Smooth muscle cell (in vitro differentiated cells): ENCODE measurements at regions not wholly inside any gene's neighbourhood (a gene's known extent, or its start where the extent isn't known, plus 50 kb on each side); places are given as distances from the start of the nearest gene placed in this dataset.

Experiments
- DNase-seq: peaks from one replicate; lab custom pipeline; 2025; ENCODE audit not compliant: unreplicated experiment; lab: John Stamatoyannopoulos, UW
- H2AFZ ChIP-seq: fragments of 200-600 bp; sonication (generic); 2 replicates; pipeline ENCODE4 v1.6.0; 2016; ENCODE audit warnings: antibody characterized with exemption, low read depth, mild to moderate bottlenecking
- H3F3A ChIP-seq: fragments of 200-600 bp; sonication (generic); 2 replicates; pipeline ENCODE4 v1.6.0; 2017; ENCODE audit warnings: antibody characterized with exemption, low read depth
- H3K27ac ChIP-seq: fragments of 200-600 bp; sonication (generic); 2 replicates; pipeline ENCODE4 v1.5.1; 2016; ENCODE audit warnings: low read depth, mild to moderate bottlenecking
- H3K27me3 ChIP-seq: fragments of 200-600 bp; sonication (generic); 2 replicates; pipeline ENCODE4 v1.6.1; 2016; ENCODE audit warnings: low read depth, mild to moderate bottlenecking
- H3K36me3 ChIP-seq: fragments of 200-600 bp; sonication (generic); 2 replicates; pipeline ENCODE4 v1.5.1; 2016; ENCODE audit warnings: low read depth
- H3K4me1 ChIP-seq: fragments of 200-600 bp; sonication (generic); 2 replicates; pipeline ENCODE4 v1.5.1; 2016; ENCODE audit warnings: low read depth
- H3K4me2 ChIP-seq: fragments of 200-600 bp; sonication (generic); 2 replicates; pipeline ENCODE4 v1.6.0; 2016; ENCODE audit warnings: mild to moderate bottlenecking
- H3K4me3 ChIP-seq: fragments of 200-600 bp; sonication (generic); 2 replicates; pipeline ENCODE4 v1.5.1; 2016; ENCODE audit warnings: mild to moderate bottlenecking
- H3K79me2 ChIP-seq: fragments of 200-600 bp; sonication (generic); 2 replicates; pipeline ENCODE4 v1.6.0; 2016; ENCODE audit warnings: low read depth, mild to moderate bottlenecking
- H3K9ac ChIP-seq: fragments of 200-600 bp; sonication (generic); 2 replicates; pipeline ENCODE4 v1.6.0; 2016; ENCODE audit warnings: low read depth
- H3K9me3 ChIP-seq: fragments of 200-600 bp; sonication (generic); replicated peaks from 2 replicates; pipeline ENCODE4 v1.5.1; 2016; ENCODE audit warnings: low read depth
- H4K20me1 ChIP-seq: fragments of 200-600 bp; sonication (generic); 2 replicates; pipeline ENCODE4 v1.6.0; 2016; ENCODE audit warnings: low read depth
- WGBS: methylation state at CpG from one replicate; pipeline ENCODE4 v1.1.7; 2016; ENCODE audit warnings: low lambda C conversion rate; 5-methylcytosine and 5-hydroxymethylcytosine counted together
- TF ChIP-seq, protein P1 (sequence below): fragments of 200-600 bp; sonication (generic); IDR thresholded peaks from 2 replicates; pipeline ENCODE4 v1.5.1; 2017; ENCODE audit warnings: borderline replicate concordance, mild to moderate bottlenecking, antibody characterized with exemption; ENCODE audit not compliant: insufficient read depth, poor library complexity, severe bottlenecking

DNA sequence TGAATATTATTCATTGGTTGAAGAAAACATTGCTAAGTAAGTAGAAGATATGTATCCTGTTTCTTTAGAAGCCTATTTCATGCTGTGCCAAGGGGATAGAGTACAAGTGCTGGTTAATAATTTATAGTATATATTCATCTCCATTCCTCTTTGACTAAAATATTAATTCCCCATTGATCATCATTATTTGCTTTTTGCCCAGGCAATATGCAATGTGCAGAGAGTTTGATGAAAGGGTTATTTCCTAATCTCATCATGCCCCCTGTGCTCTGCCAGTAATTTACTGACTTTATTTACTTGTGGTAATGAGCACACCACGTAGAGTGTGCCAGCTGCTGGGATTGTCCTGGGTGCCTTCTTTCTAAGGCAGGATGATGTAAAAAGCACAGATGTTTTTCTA is 180.9 kb downstream of the REEP3 start:
- Histone ChIP-seq H3K27me3 (no peaks in the 10 kb centered on the region), H3K27ac (no peak overlapping the region), H3F3A (peaks cover 28% of the 10 kb centered on the region), H3K4me2 (no peak overlapping the region), H3K9ac (no peak overlapping the region), H3K79me2 (no peaks in the 10 kb centered on the region), H3K4me3 (no peak overlapping the region), H4K20me1 (no peaks in the 10 kb centered on the region), H2AFZ (no peak overlapping the region), H3K4me1 (peaks cover 8% of the 10 kb centered on the region), H3K9me3 (no peaks in the 10 kb centered on the region), H3K36me3 (no peaks in the 10 kb centered on the region)
- no peak for DNase-seq
- 88% methylated on average over 1 of the region's 1 CpG for WGBS
- TF ChIP-seq, protein P1, sequence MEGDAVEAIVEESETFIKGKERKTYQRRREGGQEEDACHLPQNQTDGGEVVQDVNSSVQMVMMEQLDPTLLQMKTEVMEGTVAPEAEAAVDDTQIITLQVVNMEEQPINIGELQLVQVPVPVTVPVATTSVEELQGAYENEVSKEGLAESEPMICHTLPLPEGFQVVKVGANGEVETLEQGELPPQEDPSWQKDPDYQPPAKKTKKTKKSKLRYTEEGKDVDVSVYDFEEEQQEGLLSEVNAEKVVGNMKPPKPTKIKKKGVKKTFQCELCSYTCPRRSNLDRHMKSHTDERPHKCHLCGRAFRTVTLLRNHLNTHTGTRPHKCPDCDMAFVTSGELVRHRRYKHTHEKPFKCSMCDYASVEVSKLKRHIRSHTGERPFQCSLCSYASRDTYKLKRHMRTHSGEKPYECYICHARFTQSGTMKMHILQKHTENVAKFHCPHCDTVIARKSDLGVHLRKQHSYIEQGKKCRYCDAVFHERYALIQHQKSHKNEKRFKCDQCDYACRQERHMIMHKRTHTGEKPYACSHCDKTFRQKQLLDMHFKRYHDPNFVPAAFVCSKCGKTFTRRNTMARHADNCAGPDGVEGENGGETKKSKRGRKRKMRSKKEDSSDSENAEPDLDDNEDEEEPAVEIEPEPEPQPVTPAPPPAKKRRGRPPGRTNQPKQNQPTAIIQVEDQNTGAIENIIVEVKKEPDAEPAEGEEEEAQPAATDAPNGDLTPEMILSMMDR: no peak

DNA sequence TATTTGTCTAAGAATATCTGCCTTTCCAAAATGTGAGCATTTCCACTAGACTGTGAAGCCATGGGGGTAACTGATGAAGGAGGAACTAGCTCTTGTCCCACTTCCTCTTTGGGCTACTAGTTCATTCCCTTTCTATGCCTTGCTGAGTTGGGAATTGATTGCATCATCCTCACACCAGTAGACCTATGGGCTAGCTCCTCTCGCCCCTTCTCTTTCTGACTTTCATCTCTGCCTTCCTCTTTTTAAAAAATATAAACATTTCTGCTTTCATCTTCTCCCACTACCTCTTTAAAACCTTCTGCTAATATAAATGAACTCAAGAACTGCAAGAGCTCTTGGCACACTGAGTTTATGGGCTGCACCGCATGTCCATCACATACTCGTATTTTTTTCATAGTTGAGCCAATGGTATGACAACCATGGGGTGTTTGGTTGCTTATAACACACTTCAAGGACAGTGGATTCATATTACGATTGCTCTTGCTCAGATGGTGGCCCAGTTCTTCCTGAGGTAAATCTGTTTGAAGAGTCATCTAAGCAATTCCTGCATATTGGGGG is 182.0 kb downstream of the REEP3 start:
- H3K79me2 ChIP-seq: no peaks in the 10 kb centered on the region
- no peak overlapping the region for H3K9ac ChIP-seq
- H4K20me1 ChIP-seq: no peaks in the 10 kb centered on the region
- H3K27ac ChIP-seq: no peak overlapping the region
- H3K27me3 ChIP-seq: no peaks in the 10 kb centered on the region
- H3K9me3 ChIP-seq: no peaks in the 10 kb centered on the region
- no peak overlapping the region for H3K4me2 ChIP-seq
- H2AFZ ChIP-seq: no peak overlapping the region
- 94% methylated on average over 4 of the region's 4 CpGs for WGBS
- DNase-seq: no peak
- peaks cover 8% of the 10 kb centered on the region for H3K4me1 ChIP-seq
- H3F3A ChIP-seq: peaks cover 28% of the 10 kb centered on the region
- no peaks in the 10 kb centered on the region for H3K36me3 ChIP-seq
- H3K4me3 ChIP-seq: no peak overlapping the region
- TF ChIP-seq, protein P1: no peak

DNA sequence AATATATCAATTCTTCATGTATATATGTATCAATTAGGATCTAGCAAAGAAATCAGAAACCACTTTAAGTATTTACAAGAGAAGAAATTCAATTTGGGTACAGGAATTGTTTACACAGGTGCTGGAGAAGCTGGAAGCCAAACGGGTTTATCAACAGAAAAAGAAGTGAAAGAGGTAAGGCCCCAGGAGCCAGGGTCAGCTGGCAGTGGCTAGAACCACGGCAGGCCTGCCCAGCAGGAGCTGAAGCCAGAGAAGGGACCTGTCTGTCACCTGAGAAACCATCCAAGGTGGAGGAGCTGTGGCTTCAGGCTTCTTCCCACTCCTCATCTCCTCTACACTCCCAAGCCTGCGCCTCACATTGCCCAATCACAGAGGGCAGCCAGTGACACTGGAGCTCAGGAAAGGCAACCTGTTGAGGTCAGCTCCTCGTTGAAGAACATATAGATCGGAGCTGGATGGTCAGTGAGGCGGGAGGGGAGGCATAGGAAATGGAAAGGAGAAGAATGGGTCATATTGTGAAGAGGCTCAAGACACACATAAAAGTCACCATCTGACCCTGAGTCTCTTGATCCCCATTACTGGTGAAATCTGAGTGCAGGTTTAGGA is 182.6 kb downstream of the REEP3 start:
- Histone ChIP-seq H3K4me1 (peaks cover 8% of the 10 kb centered on the region), H3K36me3 (no peaks in the 10 kb centered on the region), H3K27me3 (no peaks in the 10 kb centered on the region), H2AFZ (no peak overlapping the region), H3K79me2 (no peaks in the 10 kb centered on the region), H3K4me3 (no peak overlapping the region), H3K9me3 (no peaks in the 10 kb centered on the region), H3K9ac (no peak overlapping the region), H3K27ac (no peak overlapping the region), H3K4me2 (no peak overlapping the region), H3F3A (peaks cover 25% of the 10 kb centered on the region), H4K20me1 (no peaks in the 10 kb centered on the region)
- DNase-seq: no peak
- WGBS: 90% methylated on average over 6 of the region's 6 CpGs
- TF ChIP-seq, protein P1: no peak
